Caco-2 (cell line): ENCODE measurements at regions not wholly inside any gene's neighbourhood (a gene's known extent, or its start where the extent isn't known, plus 50 kb on each side); places are given as distances from the start of the nearest gene placed in this dataset.

Source experiments
- BruUV-seq: library from RNA; stranded (reverse); fragments of 400-500 nt; replicated peaks from 2 replicates; lab custom pipeline; 2021; lab: Mats Ljungman, UMichigan
- CTCF ChIA-PET: fragments of 300-600 bp; sonication (Branson Sonifier 250); formaldehyde crosslinking; loops from one replicate; lab custom pipeline; 2022; ENCODE audit warnings: antibody characterized with exemption; lab: Charles Lee
- POLR2A ChIA-PET: fragments of 300-600 bp; sonication (Branson Sonifier 250); formaldehyde crosslinking; loops from one replicate; lab custom pipeline; 2022; ENCODE audit warnings: antibody characterized with exemption; lab: Charles Lee
- DNase-seq, 2 experiments: peaks; one replicate each; pipeline versions ENCODE4 v3.0.0 to v3.0.0-alpha.2; 2020 to 2022
- H3K27me3 ChIP-seq: replicated peaks from 2 replicates; pipeline ENCODE4 v1.6.0; 2011; ENCODE audit warnings: low read length; ENCODE audit not compliant: control insufficient read depth, insufficient read depth
- H3K36me3 ChIP-seq: 2 replicates; pipeline ENCODE4 v1.5.1; 2011; ENCODE audit warnings: low read length; ENCODE audit not compliant: control insufficient read depth, insufficient read depth
- H3K4me1 ChIP-seq: fragments of 250-450 bp; sonication (Bioruptor Pico); 2 replicates; pipeline ENCODE4 v1.5.1; 2020; ENCODE audit warnings: mild to moderate bottlenecking
- H3K4me3 ChIP-seq: 2 replicates; pipeline ENCODE4 v1.5.1; 2011; ENCODE audit warnings: low read depth, mild to moderate bottlenecking, control low read depth, low read length
- H3K9me3 ChIP-seq: fragments of 250-450 bp; sonication (Bioruptor Pico); 2 replicates; pipeline ENCODE4 v1.5.1; 2020; ENCODE audit warnings: mild to moderate bottlenecking, moderate library complexity
- H3K27ac Mint-ChIP-seq: one replicate; pipeline ENCODE4 v1.8.0; 2022; ENCODE audit warnings: mixed read lengths; ENCODE audit not compliant: unreplicated experiment
- H3K27me3 Mint-ChIP-seq: one replicate; pipeline ENCODE4 v1.8.0; 2022; ENCODE audit warnings: mixed read lengths; ENCODE audit not compliant: insufficient read depth, unreplicated experiment
- H3K36me3 Mint-ChIP-seq: one replicate; pipeline ENCODE4 v1.8.0; 2022; ENCODE audit warnings: mild to moderate bottlenecking, mixed read lengths; ENCODE audit not compliant: insufficient read depth, unreplicated experiment
- H3K4me1 Mint-ChIP-seq: one replicate; pipeline ENCODE4 v1.8.0; 2022; ENCODE audit warnings: low read depth, mixed read lengths; ENCODE audit not compliant: unreplicated experiment
- H3K4me3 Mint-ChIP-seq: one replicate; pipeline ENCODE4 v1.8.0; 2022; ENCODE audit warnings: mild to moderate bottlenecking, moderate library complexity, mixed read lengths; ENCODE audit not compliant: unreplicated experiment
- H3K9me3 Mint-ChIP-seq: one replicate; pipeline ENCODE4 v1.8.0; 2022; ENCODE audit warnings: mixed read lengths; ENCODE audit not compliant: unreplicated experiment
- CTCF ChIP-seq, 2 experiments: fragments of 200-600 bp in 1 of 2; IDR thresholded peaks; 1 replicate in 1 of 2; 2 replicates in 1 of 2; pipeline versions ENCODE4 v1.5.1 to v1.8.0; 2011 to 2022; ENCODE audit warnings: antibody characterized with exemption in 1 of 2, control low read depth in 1 of 2, inconsistent platforms in 1 of 2, low read depth in 1 of 2, low read length in 1 of 2, mild to moderate bottlenecking in 1 of 2, moderate library complexity in 1 of 2; ENCODE audit not compliant: insufficient read depth in 1 of 2, severe bottlenecking in 1 of 2, unreplicated experiment in 1 of 2
- intact Hi-C: fragments of 100-400 bp; cut with micrococcal nuclease; formaldehyde crosslinking; loops from one replicate; pipeline ENCODE4 v1.10.0; 2022; ENCODE audit not compliant: unreplicated experiment

DNA sequence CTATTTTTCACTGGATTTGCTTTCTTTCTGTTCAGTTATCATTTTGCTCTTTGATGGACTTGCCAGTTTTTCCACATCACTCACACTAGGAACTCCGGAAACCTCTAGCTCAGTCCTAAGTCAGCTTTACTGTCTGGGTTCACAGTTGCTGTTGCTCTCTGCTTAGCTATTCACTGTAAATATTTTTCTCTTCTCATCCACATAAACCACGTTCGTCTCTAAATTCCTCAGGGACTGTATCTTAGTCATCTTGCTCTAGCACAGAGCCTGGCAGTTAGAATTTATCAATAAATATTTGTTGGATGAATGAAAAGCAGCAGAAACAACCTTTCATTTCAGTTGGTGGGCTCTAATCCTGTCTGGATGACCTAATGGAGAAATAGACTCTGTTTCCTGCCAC lies 119.4 kb upstream of the DMD start:
- Mint-ChIP-seq H3K27me3 (no peaks in the 10 kb centered on the region), H3K4me1 (no peaks in the 10 kb centered on the region), H3K4me3 (no peak overlapping the region), H3K36me3 (no peaks in the 10 kb centered on the region), H3K9me3 (no peaks in the 10 kb centered on the region), H3K27ac (no peak overlapping the region)
- Histone ChIP-seq H3K27me3 (no peaks in the 10 kb centered on the region), H3K9me3 (no peaks in the 10 kb centered on the region), H3K4me1 (no peaks in the 10 kb centered on the region), H3K4me3 (no peak overlapping the region), H3K36me3 (no peaks in the 10 kb centered on the region)
- POLR2A ChIA-PET, result no interaction called here
- BruUV-seq, result no TSS peak
- CTCF ChIA-PET, result no interaction called here
- DNase-seq, result no peak
- TF ChIP-seq CTCF (IDR thresholded peaks at IDR 0.05; ENCODE audit: insufficient read depth in 1 of 2, low read depth in 1 of 2, low read length in 1 of 2, severe bottlenecking in 1 of 2, unreplicated experiment in 1 of 2), result no peak
- intact Hi-C loops, result no loop called here

DNA sequence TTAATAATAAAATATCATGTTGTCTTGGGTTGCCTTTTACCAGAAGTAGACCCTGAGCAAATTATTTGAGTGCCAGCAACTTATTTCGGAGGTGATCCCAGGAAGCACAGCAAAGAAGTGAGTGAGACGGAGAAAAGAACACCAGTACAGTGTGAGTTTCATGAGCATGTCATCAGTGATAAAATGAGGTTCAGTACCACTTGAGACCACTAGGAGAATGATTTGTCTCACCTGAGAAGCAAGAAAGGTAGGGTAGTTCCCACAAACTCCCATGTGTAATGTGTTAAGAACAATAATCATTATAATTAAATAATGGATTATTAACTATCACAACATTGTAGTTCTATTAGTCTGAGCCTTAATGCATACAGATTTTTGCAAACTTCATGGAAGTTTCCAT lies 112.8 kb upstream of the DMD start:
- TF ChIP-seq CTCF (IDR thresholded peaks at IDR 0.05; ENCODE audit: insufficient read depth in 1 of 2, low read depth in 1 of 2, low read length in 1 of 2, severe bottlenecking in 1 of 2, unreplicated experiment in 1 of 2), result peak in 1 of 2 experiments; percentile 5
- Histone ChIP-seq H3K27me3 (no peaks in the 10 kb centered on the region), H3K4me3 (no peak overlapping the region), H3K9me3 (no peaks in the 10 kb centered on the region), H3K4me1 (no peaks in the 10 kb centered on the region), H3K36me3 (no peaks in the 10 kb centered on the region)
- ChIA-PET CTCF (no interaction called here), POLR2A (no interaction called here)
- BruUV-seq, result no TSS peak
- no peaks in the 10 kb centered on the region for H3K4me1 Mint-ChIP-seq
- no peak overlapping the region for H3K4me3 Mint-ChIP-seq
- H3K9me3 Mint-ChIP-seq, result no peaks in the 10 kb centered on the region
- peak in 1 of 2 experiments; percentile 0 for DNase-seq
- no peak overlapping the region for H3K27ac Mint-ChIP-seq
- intact Hi-C loops, result no loop called here
- no peaks in the 10 kb centered on the region for H3K36me3 Mint-ChIP-seq
- no peaks in the 10 kb centered on the region for H3K27me3 Mint-ChIP-seq

DNA sequence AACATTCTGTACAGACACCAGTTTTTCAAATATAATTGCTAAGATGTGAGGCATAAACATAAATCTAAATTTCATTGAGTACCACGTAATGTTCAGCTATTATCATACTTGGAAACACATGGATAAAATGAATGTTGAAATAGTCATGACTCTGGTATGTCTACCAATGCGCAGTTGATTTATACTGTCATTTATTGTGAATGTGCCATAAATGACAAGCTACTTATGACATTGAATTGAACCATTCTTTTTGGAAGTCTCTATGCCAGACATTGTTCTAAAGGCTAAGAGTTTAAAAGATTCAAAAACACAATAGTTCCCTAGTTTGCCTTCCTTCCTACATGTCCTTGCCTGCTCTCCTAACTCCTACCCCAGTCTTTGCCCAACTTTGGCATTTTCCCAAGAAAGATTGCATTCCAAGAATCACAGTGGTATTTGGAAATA lies 96.6 kb upstream of the DMD start:
- H3K4me3 ChIP-seq, result no peak overlapping the region
- BruUV-seq, result no TSS peak
- TF ChIP-seq CTCF (IDR thresholded peaks at IDR 0.05; ENCODE audit: insufficient read depth in 1 of 2, low read depth in 1 of 2, low read length in 1 of 2, severe bottlenecking in 1 of 2, unreplicated experiment in 1 of 2), result no peak
- no peaks in the 10 kb centered on the region for H3K4me1 ChIP-seq
- no peaks in the 10 kb centered on the region for H3K9me3 ChIP-seq
- Mint-ChIP-seq H3K27ac (no peak overlapping the region), H3K36me3 (no peaks in the 10 kb centered on the region), H3K9me3 (no peaks in the 10 kb centered on the region), H3K4me3 (no peak overlapping the region), H3K27me3 (no peaks in the 10 kb centered on the region), H3K4me1 (no peaks in the 10 kb centered on the region)
- ChIA-PET POLR2A (no interaction called here), CTCF (no interaction called here)
- H3K27me3 ChIP-seq, result no peaks in the 10 kb centered on the region
- DNase-seq, result no peak
- intact Hi-C loops, result no loop called here
- H3K36me3 ChIP-seq, result no peaks in the 10 kb centered on the region
